Tibial nerve (tissue), 4 donors: ENCODE measurements at regions not wholly inside any gene's neighbourhood (a gene's known extent, or its start where the extent isn't known, plus 50 kb on each side); places are given as distances from the start of the nearest gene placed in this dataset.

ENCODE experiments used
- CTCF ChIP-seq, 5 experiments: fragments of 200-600 bp in 3 of 5; fragments of 450-650 bp in 2 of 5; sonication (generic) in 3 of 5; IDR thresholded peaks; one replicate each; pipeline ENCODE4 v1.5.1; 2016 to 2019; ENCODE audit warnings: antibody characterized with exemption in 5 of 5, mild to moderate bottlenecking in 3 of 5, moderate library complexity in 2 of 5
- EP300 ChIP-seq, 2 donors: sonication (generic); formaldehyde crosslinking; IDR thresholded peaks; one replicate each; pipeline ENCODE4 v1.6.1; 2017; ENCODE audit warnings: antibody characterized with exemption in 2 of 2, mild to moderate bottlenecking in 1 of 2
- POLR2A ChIP-seq, 2 donors: fragments of 450-650 bp; IDR thresholded peaks; one replicate each; pipeline ENCODE4 v1.6.1; 2017; ENCODE audit warnings: antibody characterized with exemption in 2 of 2, mild to moderate bottlenecking in 2 of 2, moderate library complexity in 2 of 2

DNA sequence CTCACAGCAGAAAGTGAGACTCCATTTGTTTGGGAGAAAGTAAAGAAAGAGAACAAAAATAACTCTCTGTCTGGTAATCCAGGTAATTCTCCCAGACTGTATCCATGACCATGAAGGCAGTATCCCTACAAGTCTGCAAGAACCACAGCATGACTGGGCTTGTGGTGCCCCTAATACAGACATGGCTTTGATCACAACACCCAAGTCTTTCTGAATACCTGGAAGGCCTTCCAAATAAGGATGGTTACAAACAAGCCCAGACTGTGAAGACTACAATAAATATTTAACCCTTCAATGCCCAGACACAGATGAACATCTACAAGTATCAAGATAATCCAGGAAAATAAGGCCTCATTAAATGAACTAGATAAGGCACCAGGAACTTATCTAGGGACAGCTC, 481.1 kb upstream of the RORB start:
- TF ChIP-seq CTCF (IDR thresholded peaks at IDR 0.05) (no peak), POLR2A (IDR thresholded peaks at IDR 0.05) (no peak), EP300 (IDR thresholded peaks at IDR 0.05) (no peak)
